ENCODE measurements at regions not wholly inside any gene's neighbourhood (a gene's known extent, or its start where the extent isn't known, plus 50 kb on each side); places are given as distances from the start of the nearest gene placed in this dataset.

DNA sequence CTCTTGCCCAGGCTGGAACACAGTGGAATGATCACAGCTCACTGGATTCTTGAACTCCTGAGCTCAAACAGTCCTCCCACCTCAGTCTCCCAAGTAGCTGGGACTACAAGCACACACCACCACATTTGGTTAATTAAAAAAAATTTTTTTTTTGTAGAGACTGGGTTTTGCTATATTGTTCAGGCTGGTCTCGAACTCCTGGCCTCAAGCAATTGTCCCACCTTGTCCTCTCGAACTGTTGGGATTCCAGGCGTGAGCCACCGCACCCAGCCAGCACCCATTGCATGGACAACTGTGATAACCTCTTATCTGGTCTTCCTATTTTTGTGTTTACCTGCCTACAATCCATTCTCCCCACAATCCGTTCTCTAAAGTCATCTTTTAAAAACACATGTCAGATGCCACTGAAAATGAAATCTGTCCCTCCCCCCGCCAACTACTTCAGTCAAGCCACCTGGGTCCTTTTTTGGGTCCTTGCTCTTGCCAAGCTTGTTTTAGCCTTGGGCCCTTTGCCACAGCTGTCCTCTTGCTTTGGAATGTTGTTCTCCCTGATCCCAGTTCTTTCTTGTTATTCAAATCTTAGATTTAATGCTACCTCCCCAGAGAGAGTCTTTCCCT lies 250.5 kb downstream of the PIK3R1 start:
- TF ChIP-seq POLR2AphosphoS5 (IDR thresholded peaks at IDR 0.05; ENCODE audit: low read depth, low read length), result no peak
- no peak for TF ChIP-seq REST (IDR thresholded peaks at IDR 0.05; ENCODE audit: insufficient read depth in 1 of 2, low read depth in 2 of 2, low read length in 2 of 2)

Data from PFSK-1 (cell line).